ENCODE measurements at regions not wholly inside any gene's neighbourhood (a gene's known extent, or its start where the extent isn't known, plus 50 kb on each side); places are given as distances from the start of the nearest gene placed in this dataset.
A peak's percentile ranks its signal among the peaks of the same experiment; 100 is the strongest.
"Not testable (repeated sequence)": the region's sequence is repeated elsewhere in the genome, so short reads cannot be mapped to it uniquely, and the experiment has no call there.

DNA sequence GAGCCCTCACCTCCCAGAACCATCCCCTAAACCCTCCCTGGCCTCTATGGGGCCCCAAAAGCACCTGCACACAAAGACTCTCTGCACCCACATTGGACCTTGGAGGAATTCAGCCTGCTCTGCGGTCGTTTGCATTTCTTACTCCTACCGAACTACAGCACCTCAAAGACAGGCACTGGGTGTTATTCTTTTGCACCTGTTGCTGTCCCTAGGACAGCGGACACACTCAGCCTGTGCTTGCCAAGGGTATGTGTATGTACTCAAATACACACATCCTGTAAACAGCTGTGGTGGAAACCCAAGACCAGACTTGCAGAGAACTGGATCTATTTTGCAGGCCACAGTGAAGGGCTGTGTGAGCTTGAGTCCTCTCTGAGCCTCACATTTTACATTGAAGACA is 54.2 kb upstream of the LGALS9B start:
- not testable (repeated sequence) for H3K36me3 Mint-ChIP-seq (ENCODE audit: low read depth); DNase-seq; H3K9me3 ChIP-seq (ENCODE audit: control insufficient read depth, low read length, poor library complexity, severe bottlenecking); H3K4me3 Mint-ChIP-seq; ATAC-seq; H3K27ac Mint-ChIP-seq; H3K4me1 Mint-ChIP-seq; H3K27me3 Mint-ChIP-seq

DNA sequence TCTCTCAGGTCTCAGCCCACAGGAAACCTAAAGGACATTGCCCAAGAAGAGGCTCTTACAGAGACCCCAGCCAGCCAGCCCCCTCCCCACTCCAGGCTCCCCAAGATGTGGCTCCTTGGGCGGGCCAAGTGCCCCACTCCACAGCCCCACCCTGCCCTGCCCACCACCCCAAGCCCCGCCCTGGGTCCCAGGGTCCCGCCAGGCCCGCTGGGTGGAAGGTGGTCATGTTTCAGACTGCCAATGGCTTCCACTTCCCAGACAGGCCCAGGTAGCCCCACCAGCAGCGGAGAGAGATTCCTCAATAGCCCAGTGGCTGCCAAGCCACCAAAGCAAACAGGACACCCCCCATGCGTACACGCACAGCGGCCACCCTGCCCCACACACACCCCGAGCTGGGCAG is 51.1 kb upstream of the LGALS9B start:
- H3K9me3 ChIP-seq (ENCODE audit: control insufficient read depth, low read length, poor library complexity, severe bottlenecking); H3K36me3 Mint-ChIP-seq (ENCODE audit: low read depth); ATAC-seq; H3K27ac Mint-ChIP-seq; DNase-seq; H3K4me3 Mint-ChIP-seq; H3K27me3 Mint-ChIP-seq; H3K4me1 Mint-ChIP-seq: not testable (repeated sequence)

DNA sequence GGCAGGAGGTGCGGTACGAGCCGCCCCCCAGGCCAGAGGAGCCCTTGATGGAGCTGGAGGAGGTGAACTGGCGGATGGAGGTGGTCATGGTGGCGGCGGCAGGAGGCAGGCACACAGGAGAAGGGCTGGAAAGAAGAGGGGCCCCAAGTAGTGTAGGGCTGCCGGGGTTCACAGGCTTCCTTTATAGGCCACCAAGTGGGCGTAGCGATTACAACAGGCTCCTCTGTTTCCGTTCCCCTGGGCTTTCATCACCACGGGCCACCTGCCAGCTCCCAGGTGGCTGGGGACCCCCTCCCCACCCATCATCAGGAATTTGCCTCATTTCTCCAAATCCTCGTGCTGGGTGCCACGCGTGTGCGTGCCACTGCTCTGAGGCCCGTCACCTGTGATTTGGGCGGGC is 50.1 kb upstream of the LGALS9B start:
- not testable (repeated sequence) for H3K9me3 ChIP-seq (ENCODE audit: control insufficient read depth, low read length, poor library complexity, severe bottlenecking); H3K27ac Mint-ChIP-seq; H3K4me3 Mint-ChIP-seq; H3K27me3 Mint-ChIP-seq; DNase-seq; H3K4me1 Mint-ChIP-seq; H3K36me3 Mint-ChIP-seq (ENCODE audit: low read depth)
- peak; percentile 41 for ATAC-seq

All from T-helper 17 cell (primary cell).